ENCODE measurements at regions not wholly inside any gene's neighbourhood (a gene's known extent, or its start where the extent isn't known, plus 50 kb on each side); places are given as distances from the start of the nearest gene placed in this dataset.

DNA sequence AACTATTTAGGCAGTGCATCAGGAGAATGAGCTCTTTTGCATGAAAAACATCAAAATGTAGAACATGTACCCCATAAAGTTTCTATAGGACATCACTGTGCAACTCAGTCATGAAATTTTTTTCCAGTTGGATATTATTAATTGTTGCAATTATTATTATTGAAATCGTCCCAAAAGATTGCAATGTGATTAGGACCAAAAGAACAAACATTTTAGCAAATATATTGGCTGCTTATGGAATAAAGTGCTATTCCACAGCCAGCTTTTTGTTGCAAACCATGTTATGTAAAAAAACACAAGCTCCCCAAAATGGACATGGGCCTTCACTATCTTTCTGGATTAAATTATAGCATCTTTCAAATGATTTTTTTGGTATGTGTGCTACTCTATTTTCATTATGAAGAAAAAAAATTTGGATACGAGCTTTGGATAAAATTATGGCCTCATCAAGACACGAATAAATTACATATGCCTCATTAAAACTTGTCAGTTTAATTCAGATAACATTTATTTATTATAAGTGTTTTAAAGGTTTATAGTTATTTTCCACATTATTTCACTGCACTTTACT, 262.7 kb upstream of the TCF21 start:
- DNase-seq (ENCODE audit: low spot score), result no peak
- in situ Hi-C loops (cut with HindIII; ENCODE audit: low sequenced_read_pairs), result no loop called here

DNA sequence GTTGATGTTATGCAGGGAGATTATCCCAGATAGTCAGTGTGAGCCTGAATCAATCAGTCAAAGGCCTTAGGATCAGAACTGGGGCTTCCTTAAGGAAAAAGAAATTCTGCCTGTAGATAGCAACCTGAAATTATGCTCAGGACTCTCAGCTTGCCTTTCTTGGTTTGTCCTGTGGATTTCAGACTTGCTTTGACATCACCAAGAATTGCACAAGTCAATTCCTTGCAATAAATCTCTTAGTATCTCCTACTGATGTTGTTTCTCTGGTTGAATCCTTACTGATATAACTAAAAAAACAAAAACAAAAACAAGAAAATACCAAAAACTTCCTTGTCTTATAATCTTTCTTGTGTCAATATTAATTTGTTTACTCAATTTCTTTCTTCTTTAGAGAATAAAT, 258.9 kb upstream of the TCF21 start:
- DNase-seq (ENCODE audit: low spot score), result no peak
- in situ Hi-C loops (cut with HindIII; ENCODE audit: low sequenced_read_pairs), result no loop called here

- no peak for DNase-seq (ENCODE audit: low spot score)
- in situ Hi-C loops (cut with HindIII; ENCODE audit: low sequenced_read_pairs), result no loop called here
These were observed 258.3 kb upstream of the TCF21 start for GRCh38 chr6:133630651-133631050.

- no peak for DNase-seq (ENCODE audit: low spot score)
- in situ Hi-C loops (cut with HindIII; ENCODE audit: low sequenced_read_pairs), result no loop called here
These were observed 257.5 kb upstream of the TCF21 start for GRCh38 chr6:133631421-133631820.

DNA sequence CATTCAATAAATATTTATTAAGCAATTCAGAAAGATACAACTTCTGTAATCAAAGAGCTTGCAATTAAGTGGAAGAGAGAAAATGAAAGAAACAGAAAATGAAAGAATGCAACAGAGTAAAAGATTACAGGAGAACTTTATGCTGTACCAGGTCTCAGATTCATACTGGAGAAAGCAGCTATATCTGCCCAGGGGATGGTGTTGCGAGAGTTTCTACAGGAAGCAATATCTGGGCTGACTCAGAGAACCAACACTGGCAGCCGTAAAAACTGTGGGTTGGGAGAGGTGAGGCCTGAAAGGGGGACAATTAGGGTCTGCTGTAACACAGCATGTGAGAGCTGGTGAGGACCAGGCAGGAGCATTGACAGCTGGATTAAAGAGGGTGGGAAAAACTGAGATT, 256.7 kb upstream of the TCF21 start:
- no peak for DNase-seq (ENCODE audit: low spot score)
- in situ Hi-C loops (cut with HindIII; ENCODE audit: low sequenced_read_pairs), result no loop called here

- no peak for DNase-seq (ENCODE audit: low spot score)
- in situ Hi-C loops (cut with HindIII; ENCODE audit: low sequenced_read_pairs), result no loop called here
These were observed 256.0 kb upstream of the TCF21 start for GRCh38 chr6:133632906-133633305.

GRCh38 chr6:133634474-133634873, 254.4 kb upstream of the TCF21 start:
- in situ Hi-C loops (cut with HindIII; ENCODE audit: low sequenced_read_pairs), result no loop called here
- DNase-seq (ENCODE audit: low spot score), result no peak

GRCh38 chr6:133635447-133635846, 253.5 kb upstream of the TCF21 start:
- no peak for DNase-seq (ENCODE audit: low spot score)
- in situ Hi-C loops (cut with HindIII; ENCODE audit: low sequenced_read_pairs), result no loop called here

- DNase-seq (ENCODE audit: low spot score), result no peak
- in situ Hi-C loops (cut with HindIII; ENCODE audit: low sequenced_read_pairs), result no loop called here
These were observed 251.5 kb upstream of the TCF21 start for GRCh38 chr6:133637436-133637835.

GRCh38 chr6:133637874-133638273, 251.0 kb upstream of the TCF21 start:
- in situ Hi-C loops (cut with HindIII; ENCODE audit: low sequenced_read_pairs), result no loop called here
- DNase-seq (ENCODE audit: low spot score), result peak; percentile 55

DNA sequence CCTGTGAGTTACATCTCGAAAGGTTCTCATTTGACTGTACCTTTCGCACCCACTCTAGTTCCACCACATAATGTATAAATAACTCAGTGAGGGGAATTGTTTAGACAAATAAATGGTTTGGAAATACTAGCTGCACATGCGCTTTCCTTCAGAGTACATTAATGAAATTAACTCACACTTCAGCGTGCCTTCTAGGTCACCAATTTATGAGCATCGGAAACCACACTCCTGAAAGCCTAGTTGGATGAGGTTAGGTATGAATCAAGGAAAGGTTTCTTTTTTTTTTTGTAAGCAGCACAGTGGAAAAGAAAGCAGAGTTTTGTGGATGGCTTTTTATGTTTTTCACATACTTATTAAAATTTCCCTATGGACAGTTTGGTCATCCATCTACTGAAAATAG, 247.8 kb upstream of the TCF21 start:
- no peak for DNase-seq (ENCODE audit: low spot score)
- in situ Hi-C loops (cut with HindIII; ENCODE audit: low sequenced_read_pairs), result no loop called here

DNA sequence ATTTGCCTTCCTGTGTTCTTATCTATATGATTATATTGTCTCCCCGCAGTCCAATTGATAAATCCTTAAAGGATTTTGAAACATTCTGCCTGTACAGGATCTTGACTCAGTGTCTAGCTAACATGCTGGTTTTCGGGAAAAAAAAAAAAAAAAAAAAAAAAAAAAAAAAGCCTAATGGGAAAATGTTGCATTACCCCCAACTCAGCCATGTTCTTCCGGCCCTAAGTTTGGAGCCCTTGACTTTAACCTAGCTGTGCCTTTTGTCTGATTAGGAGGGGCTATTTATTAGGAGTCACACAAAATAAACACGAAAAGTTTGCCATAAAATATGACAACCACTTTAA, 244.4 kb upstream of the TCF21 start:
- DNase-seq (ENCODE audit: low spot score), result no peak
- in situ Hi-C loops (cut with HindIII; ENCODE audit: low sequenced_read_pairs), result no loop called here

DNA sequence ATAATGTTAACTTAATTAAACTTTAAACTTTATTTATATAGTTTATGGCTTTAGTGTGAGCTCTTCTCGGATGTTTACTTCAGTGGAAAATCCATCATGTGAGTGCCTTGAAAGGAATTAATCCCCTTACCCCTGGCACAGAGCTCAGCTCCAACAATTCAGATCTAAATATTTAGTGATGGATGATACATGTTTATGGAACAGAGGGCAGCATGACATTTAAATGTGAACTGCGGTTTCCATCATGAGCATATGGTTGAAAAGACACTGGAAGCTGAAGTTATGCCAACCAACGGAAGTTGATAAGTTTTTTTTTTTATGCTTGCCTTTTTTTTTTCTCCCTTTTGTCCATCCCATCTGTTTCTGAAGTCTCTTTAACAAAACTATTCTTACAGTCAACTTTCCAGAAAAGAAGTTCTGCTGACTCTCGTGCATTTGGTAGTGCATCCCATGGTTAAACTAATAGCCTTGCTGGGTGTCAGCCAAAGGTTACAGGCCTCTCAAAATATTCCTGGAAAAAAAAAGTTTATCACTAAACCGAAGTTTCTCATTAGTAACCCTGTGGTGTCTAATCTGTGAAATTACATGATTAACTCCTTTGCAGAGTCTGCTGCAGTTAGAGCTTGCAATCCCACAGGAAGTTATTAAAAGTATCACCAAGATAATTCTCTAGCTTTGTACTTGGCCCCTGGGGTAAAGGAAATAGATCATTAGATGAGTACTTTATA, 243.9 kb upstream of the TCF21 start:
- in situ Hi-C loops (cut with HindIII; ENCODE audit: low sequenced_read_pairs), result no loop called here
- no peak for DNase-seq (ENCODE audit: low spot score)

DNA sequence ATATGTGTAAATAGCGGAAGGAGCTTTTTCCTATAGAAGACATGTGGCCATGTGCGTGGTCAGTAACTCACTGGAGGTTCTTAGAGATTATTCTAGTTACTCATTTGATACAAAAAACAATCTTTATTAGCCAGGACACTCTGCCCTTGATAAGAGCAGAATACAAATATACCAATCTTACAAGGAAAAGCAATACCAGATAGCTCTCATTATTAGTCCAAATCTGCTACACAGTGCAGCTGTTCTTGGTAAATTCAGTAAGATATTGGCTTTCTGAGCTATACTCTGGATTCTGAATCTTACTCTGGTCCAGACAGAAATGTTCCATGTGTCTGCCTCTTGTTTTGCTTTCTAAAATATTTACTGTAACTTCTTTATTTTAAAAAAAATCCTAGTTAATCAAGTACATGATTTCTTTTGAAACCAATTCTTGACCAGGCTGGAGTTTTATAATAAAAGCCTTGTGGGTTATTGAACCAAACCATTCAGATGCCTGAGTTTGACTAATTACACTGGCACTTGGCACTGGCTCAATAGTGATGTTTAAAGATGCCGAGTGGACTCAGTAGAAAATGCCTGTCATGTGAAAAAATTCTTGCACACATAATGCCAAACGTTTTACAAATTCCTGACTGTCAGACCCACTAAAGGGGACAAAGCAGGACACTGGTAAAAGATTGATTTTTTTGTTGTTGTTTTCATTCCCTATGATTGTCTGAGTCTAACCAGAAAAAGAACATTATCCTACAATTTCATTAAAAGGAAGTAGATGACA, 242.8 kb upstream of the TCF21 start:
- peak; percentile 24 for DNase-seq (ENCODE audit: low spot score)

GRCh38 chr6:133648581-133648980, 240.3 kb upstream of the TCF21 start:
- no peak for DNase-seq (ENCODE audit: low spot score)
- in situ Hi-C loops (cut with HindIII; ENCODE audit: low sequenced_read_pairs), result no loop called here

More for the DNA sequence above, 242.8 kb upstream of the TCF21 start:
- in situ Hi-C loops (cut with HindIII; ENCODE audit: low sequenced_read_pairs), result no loop called here

DNA sequence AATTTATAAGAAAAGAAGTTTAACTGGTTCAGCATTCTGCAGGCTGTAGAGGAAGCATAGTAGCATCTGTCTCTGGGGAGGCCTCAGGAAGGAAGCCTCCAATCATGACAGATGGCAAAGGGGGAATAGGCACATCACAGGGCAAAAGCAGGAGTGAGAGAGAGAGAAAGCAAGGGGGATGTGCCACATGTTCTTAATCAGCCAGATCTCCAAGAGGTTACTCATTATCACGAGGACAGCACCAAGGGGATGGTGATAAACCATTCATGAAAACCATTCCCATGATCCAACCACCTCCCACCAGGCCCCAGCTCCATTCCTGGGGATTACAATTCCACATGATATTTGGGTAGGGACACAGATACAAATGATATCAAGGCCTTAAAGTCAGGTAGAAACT, 217.5 kb upstream of the TCF21 start:
- DNase-seq (ENCODE audit: low spot score), result no peak
- in situ Hi-C loops (cut with HindIII; ENCODE audit: low sequenced_read_pairs), result no loop called here

DNA sequence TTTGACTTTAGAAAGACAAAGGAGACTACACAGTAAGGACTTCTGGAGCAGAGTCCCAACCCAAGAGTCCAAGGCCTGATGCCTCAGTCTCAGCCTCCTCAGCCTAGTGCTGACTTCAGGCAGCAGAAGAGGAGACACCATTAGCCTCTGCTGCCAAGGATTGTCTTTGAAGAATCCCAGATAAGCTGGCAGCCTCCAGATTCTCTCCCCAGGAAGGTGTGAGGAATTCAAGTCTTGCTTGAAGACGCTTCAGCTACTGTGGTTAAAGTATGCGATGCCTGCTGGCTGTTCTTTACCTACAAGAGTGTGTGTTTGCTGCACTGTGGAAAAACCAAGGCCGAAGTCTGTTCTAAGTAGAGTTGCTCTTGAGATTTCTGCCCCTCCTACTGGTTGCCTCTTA, 215.9 kb upstream of the TCF21 start:
- in situ Hi-C loops (cut with HindIII; ENCODE audit: low sequenced_read_pairs), result no loop called here
- no peak for DNase-seq (ENCODE audit: low spot score)

- no peak for DNase-seq (ENCODE audit: low spot score)
- in situ Hi-C loops (cut with HindIII; ENCODE audit: low sequenced_read_pairs), result no loop called here
These were observed 214.3 kb upstream of the TCF21 start for GRCh38 chr6:133674661-133675060.

DNA sequence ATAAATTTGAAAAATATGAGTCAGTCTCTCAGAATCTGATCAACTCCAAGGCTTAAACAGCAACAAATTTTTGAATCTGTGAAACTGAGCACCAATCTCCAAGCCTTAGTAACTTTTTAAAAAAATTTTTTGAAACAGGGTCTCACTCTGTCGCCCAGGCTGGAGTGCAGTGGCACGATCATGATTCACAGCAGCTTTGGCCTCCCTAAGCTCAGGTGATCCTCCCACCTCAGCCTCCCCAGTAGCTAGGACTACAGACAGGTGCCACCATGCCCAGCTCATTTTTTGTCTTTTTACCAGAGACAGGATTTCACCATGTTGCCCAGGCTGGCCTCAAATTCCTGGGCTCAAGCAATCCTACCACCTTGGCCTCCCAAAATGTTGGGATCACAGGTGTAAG, 207.9 kb upstream of the TCF21 start:
- in situ Hi-C loops (cut with HindIII; ENCODE audit: low sequenced_read_pairs), result no loop called here
- DNase-seq (ENCODE audit: low spot score), result no peak

- DNase-seq (ENCODE audit: low spot score), result no peak
- in situ Hi-C loops (cut with HindIII; ENCODE audit: low sequenced_read_pairs), result no loop called here
These were observed 207.0 kb upstream of the TCF21 start for GRCh38 chr6:133681891-133682290.

Data from G401 (cell line).